SK-MEL-5 (cell line): ENCODE measurements at regions not wholly inside any gene's neighbourhood (a gene's known extent, or its start where the extent isn't known, plus 50 kb on each side); places are given as distances from the start of the nearest gene placed in this dataset.

ENCODE experiments used
- DNase-seq: peaks from one replicate; pipeline ENCODE4 v3.0.0-alpha.2; 2016; ENCODE audit warnings: low read depth, low spot score
- in situ Hi-C: cut with HindIII; loops from 2 replicates; pipeline ENCODE4 v1.10.0; 2016; ENCODE audit warnings: low sequenced_read_pairs, high pct_unique_total_duplicates, low pct_unique_long_range_greater_than_20kb

DNA sequence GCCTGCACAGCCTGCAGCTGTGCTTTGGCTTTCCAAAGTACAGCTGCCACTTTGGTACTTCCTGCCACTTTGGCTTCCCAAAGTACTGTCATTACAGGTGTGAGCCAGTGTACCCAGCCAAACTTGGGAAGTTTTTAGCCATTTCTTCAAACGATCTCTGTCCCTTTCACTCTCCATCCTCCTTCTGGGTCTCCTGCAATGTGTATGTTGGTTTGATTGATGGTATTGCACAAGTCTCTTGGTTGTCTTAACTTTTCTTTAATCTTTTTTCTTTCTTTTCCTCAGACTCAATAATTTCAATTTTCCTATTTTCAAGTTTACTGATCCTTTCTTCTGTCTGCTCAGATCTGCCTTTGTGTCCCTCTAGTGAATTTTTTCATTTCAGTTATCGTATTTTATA is 99.3 kb upstream of the CFAP20DC start:
- in situ Hi-C loops, result no loop called here
- no peak for DNase-seq

GRCh38 chr3:59143447-59143846 is 93.6 kb upstream of the CFAP20DC start:
- in situ Hi-C loops, result no loop called here

GRCh38 chr3:59142556-59142955 is 92.7 kb upstream of the CFAP20DC start:
- peak; percentile 88 for DNase-seq
- in situ Hi-C loops, result no loop called here

More at GRCh38 chr3:59143447-59143846, 93.6 kb upstream of the CFAP20DC start:
- DNase-seq, result peak; percentile 87

DNA sequence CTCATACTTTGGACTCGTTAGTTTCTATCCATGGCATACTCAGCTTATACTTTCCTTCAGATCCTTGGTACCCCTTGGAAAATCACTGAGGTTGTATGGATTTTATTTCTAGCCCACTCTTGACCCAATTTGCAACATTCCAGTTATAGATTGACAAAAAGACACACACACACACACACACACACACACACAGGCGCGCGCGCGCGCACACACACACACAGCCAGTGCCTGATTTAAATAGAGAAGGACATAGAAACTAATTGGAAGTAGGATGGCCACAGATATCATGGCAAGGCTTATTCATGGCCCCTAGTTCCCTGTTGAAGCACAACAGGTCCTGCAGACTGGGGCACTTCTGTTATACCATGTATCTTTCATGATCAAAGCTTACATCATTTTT is 89.1 kb upstream of the CFAP20DC start:
- in situ Hi-C loops, result no loop called here

GRCh38 chr3:59137415-59137814 is 87.6 kb upstream of the CFAP20DC start:
- in situ Hi-C loops, result no loop called here
- no peak for DNase-seq

More for the DNA sequence above, 89.1 kb upstream of the CFAP20DC start:
- no peak for DNase-seq

GRCh38 chr3:59136081-59136480 is 86.3 kb upstream of the CFAP20DC start:
- in situ Hi-C loops, result no loop called here
- DNase-seq, result no peak

- DNase-seq, result no peak
- in situ Hi-C loops, result no loop called here
Measured at GRCh38 chr3:59135096-59135495, 85.3 kb upstream of the CFAP20DC start.

DNA sequence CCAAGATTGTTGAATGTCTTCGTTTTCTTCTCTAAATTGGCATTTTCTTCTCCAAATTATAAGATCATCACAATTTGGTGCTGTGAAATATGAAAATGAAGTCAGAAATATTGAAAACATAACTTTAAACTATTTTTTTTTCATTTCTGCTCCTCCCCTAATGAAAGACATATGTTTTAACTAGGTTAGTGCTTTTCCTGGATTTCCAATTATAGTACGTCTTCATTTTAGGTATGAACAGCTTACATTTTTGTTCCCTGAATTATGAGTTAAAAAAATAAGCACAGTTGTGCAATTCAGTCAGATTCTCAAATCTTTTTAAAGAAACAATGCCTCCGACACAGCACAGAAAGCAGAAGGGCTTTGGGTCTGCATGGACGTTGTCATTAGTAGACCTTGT is 83.5 kb upstream of the CFAP20DC start:
- no peak for DNase-seq
- in situ Hi-C loops, result no loop called here

- no peak for DNase-seq
- in situ Hi-C loops, result no loop called here
Measured at GRCh38 chr3:59131016-59131766, 81.4 kb upstream of the CFAP20DC start.

GRCh38 chr3:59128685-59129084 is 78.9 kb upstream of the CFAP20DC start:
- in situ Hi-C loops, result no loop called here
- DNase-seq, result no peak

- DNase-seq, result peak; percentile 67
- in situ Hi-C loops, result no loop called here
Measured at GRCh38 chr3:59127071-59127470, 77.2 kb upstream of the CFAP20DC start.

GRCh38 chr3:59126446-59126845 is 76.6 kb upstream of the CFAP20DC start:
- DNase-seq, result no peak
- in situ Hi-C loops, result no loop called here

DNA sequence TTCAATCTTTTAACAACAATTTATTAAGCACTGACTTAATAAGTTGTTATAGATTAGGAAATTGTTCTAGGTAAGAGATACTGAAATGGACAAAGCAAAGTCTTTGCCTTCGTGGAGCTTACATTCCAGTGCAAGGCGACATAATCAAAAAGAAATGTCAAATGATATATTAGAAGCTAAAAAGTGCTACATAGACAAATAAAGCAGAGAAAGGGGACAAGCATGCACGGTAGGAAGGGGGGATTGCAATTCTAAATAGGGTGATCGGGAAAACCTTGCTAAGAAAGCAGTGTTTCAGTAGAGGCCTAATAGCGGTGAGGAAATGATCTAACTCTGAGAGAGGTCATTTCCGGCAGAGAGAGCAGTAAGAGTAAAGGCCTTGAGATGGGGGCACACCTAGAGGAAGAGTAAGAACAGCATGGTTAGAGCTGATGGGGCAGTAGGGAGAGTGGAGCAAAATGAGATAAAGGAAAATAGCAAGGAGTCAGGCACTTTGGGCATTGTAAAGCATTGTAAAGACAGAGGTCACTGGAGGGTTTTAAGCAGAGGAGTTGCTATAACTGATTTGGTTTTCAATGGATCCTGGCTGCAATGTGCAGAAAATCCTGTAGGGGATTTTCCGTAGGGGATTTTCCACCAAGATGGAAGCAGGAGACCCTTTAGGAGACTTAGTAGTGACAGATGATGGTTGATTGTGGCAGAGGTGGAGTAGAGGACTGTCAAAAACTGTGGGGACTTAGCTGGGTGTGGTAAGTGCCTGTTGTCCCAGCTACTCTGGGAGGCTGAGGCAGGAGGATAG is 71.7 kb upstream of the CFAP20DC start:
- in situ Hi-C loops, result no loop called here
- DNase-seq, result no peak

GRCh38 chr3:59118928-59119327 is 69.1 kb upstream of the CFAP20DC start:
- in situ Hi-C loops, result no loop called here
- DNase-seq, result no peak

DNA sequence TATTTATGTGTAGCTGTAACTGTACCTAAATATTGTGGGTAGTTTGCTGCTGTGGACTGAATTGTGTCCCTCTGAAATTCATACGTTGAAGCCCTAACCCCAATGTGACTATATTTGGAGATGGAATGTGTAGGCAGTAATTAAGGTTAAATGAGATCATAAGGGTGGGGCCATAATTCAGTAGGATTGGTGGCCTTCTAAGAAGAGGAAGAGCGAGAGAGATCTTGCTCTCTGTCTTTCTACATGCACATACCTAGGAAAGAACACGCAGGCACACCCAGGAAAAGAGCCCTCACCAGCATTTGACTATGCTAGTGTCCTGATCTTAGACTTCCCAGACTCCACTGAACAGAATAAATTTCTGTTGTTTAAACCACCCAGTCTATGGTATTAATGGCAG is 67.6 kb upstream of the CFAP20DC start:
- in situ Hi-C loops, result no loop called here
- DNase-seq, result no peak

DNA sequence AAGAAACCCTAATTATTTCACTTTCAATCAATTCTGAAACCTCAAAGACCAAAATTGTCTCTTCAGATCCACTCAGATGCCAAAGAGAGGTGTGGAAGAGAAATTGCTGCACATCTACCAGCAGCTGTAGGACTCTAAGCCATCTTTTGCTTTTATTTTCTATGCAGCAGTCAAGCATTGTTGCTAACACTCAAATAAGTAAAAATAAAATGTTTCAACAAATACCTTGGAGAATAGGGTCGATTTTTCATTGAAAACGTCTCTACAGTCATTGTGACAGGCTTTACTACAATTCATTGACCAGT is 66.4 kb upstream of the CFAP20DC start:
- in situ Hi-C loops, result no loop called here

DNA sequence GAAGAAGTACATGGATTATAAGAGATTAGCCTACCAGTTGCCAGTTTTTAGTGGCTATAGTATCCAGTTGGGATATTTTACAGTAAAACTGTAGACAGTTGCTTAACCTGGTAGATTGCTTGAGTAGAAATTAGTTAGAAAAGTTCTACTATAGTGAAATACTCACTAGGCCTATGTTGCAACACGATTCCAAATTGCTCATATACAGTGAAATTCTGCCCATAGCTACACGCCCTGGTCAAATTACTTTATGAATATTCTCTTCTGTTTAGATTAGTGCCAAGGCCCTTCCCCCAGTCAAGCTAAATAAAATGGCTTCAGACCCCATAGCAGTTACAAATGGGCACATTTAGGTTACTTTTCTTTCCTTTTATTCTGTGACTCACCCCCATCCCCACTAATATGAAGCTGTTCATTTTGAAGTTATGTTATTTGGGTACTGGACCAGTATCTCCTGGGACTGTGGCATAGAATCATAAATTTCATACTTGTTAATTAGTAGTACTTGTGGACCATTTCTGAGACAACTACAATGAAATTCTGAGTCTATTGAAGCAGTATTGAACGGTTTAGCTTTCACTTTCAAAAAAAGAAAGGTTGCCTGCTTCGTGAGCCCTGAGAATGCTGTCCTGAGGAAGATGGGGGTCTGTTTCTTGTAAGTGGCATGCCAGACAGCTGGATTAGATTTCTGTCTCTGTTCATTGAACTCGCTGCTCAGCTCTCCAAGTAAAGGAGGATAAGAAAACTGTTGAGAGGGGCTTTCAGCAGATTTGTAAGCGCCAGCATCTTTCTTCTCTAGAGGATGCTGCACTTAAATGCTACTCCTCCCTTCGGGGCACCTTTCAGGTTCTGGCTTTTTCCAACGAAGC is 65.8 kb upstream of the CFAP20DC start:
- no peak for DNase-seq
- in situ Hi-C loops, result no loop called here

More for the DNA sequence above, 66.4 kb upstream of the CFAP20DC start:
- no peak for DNase-seq
